ENCODE measurements at regions not wholly inside any gene's neighbourhood (a gene's known extent, or its start where the extent isn't known, plus 50 kb on each side); places are given as distances from the start of the nearest gene placed in this dataset.

- TF ChIP-seq EP300 (IDR thresholded peaks at IDR 0.05; ENCODE audit: borderline replicate concordance in 1 of 2, low read depth in 1 of 2, low read length in 1 of 2), result no peak
- TF ChIP-seq POLR2AphosphoS5 (IDR thresholded peaks at IDR 0.05; ENCODE audit: low read depth, low read length), result no peak
- no peak for TF ChIP-seq MEF2A (IDR thresholded peaks at IDR 0.05; ENCODE audit: borderline replicate concordance, low read depth)
- no peak for TF ChIP-seq FOXM1 (IDR thresholded peaks at IDR 0.05; ENCODE audit: low read depth)
Observed at GRCh38 chr10:78976825-78977755, 91.7 kb upstream of the ZMIZ1 start.
